ENCODE measurements at regions not wholly inside any gene's neighbourhood (a gene's known extent, or its start where the extent isn't known, plus 50 kb on each side); places are given as distances from the start of the nearest gene placed in this dataset.
A peak's percentile ranks its signal among the peaks of the same experiment; 100 is the strongest.

GRCh38 chr4:153084980-153085630, 119.1 kb upstream of the TRIM2 start:
- H3K4me1 Mint-ChIP-seq = peaks cover 14 to 45% (median 28%) of the 10 kb centered on the region in 4 donors
- H3K27me3 ChIP-seq (ENCODE audit: control insufficient read depth, insufficient read depth, low read length) = peaks cover 4% of the 10 kb centered on the region
- peak overlapping the region in 3 of 4 donors; percentile 17 to 57 (median 18) for H3K4me3 Mint-ChIP-seq
- DNase-seq (peak; percentile 57 to 78 (median 69)), ATAC-seq (ENCODE audit: low read depth in 2 of 2) (peak; percentile 46 to 54)
- H3K4me1 ChIP-seq (ENCODE audit: control insufficient read depth, insufficient read depth, low read length, poor library complexity, severe bottlenecking) = peaks cover 23% of the 10 kb centered on the region
- H3K36me3 ChIP-seq (ENCODE audit: control insufficient read depth, insufficient read depth, low read length) = no peaks in the 10 kb centered on the region
- peak overlapping the region; percentile 26 to 74 (median 72) for H3K27ac Mint-ChIP-seq
- no peaks in the 10 kb centered on the region for H3K36me3 Mint-ChIP-seq
- H3K9me3 ChIP-seq (ENCODE audit: control insufficient read depth in 2 of 2, low read length in 2 of 2) = no peaks in the 10 kb centered on the region
- H3K27me3 Mint-ChIP-seq = peaks cover 4% of the 10 kb centered on the region
- H3K9me3 Mint-ChIP-seq = no peaks in the 10 kb centered on the region
- peak overlapping the region; percentile 10 for H3K4me3 ChIP-seq (ENCODE audit: low read depth, low read length)
- no peak overlapping the region for H3K27ac ChIP-seq (ENCODE audit: insufficient read depth, low read length, poor library complexity, severe bottlenecking)

GRCh38 chr4:153087671-153088194, 116.5 kb upstream of the TRIM2 start:
- ATAC-seq (ENCODE audit: low read depth in 2 of 2) (no peak), DNase-seq (no peak)
- H3K4me1 ChIP-seq (ENCODE audit: control insufficient read depth, insufficient read depth, low read length, poor library complexity, severe bottlenecking) = peaks cover 15% of the 10 kb centered on the region
- H3K36me3 ChIP-seq (ENCODE audit: control insufficient read depth, insufficient read depth, low read length) = no peaks in the 10 kb centered on the region
- no peaks in the 10 kb centered on the region for H3K9me3 Mint-ChIP-seq
- no peak overlapping the region for H3K27ac Mint-ChIP-seq
- no peaks in the 10 kb centered on the region for H3K27me3 Mint-ChIP-seq
- H3K27me3 ChIP-seq (ENCODE audit: control insufficient read depth, insufficient read depth, low read length) = no peaks in the 10 kb centered on the region
- no peak overlapping the region for H3K27ac ChIP-seq (ENCODE audit: insufficient read depth, low read length, poor library complexity, severe bottlenecking)
- H3K4me3 Mint-ChIP-seq = no peak overlapping the region
- no peaks in the 10 kb centered on the region for H3K36me3 Mint-ChIP-seq
- no peaks in the 10 kb centered on the region for H3K9me3 ChIP-seq (ENCODE audit: control insufficient read depth in 2 of 2, low read length in 2 of 2)
- peaks cover 10 to 30% (median 19%) of the 10 kb centered on the region in 4 donors for H3K4me1 Mint-ChIP-seq
- H3K4me3 ChIP-seq (ENCODE audit: low read depth, low read length) = no peak overlapping the region

- H3K36me3 Mint-ChIP-seq = no peaks in the 10 kb centered on the region
- Histone ChIP-seq H3K4me1 (ENCODE audit: control insufficient read depth, insufficient read depth, low read length, poor library complexity, severe bottlenecking) (peaks cover 5% of the 10 kb centered on the region), H3K27me3 (ENCODE audit: control insufficient read depth, insufficient read depth, low read length) (no peaks in the 10 kb centered on the region), H3K27ac (ENCODE audit: insufficient read depth, low read length, poor library complexity, severe bottlenecking) (no peak overlapping the region), H3K9me3 (ENCODE audit: control insufficient read depth in 2 of 2, low read length in 2 of 2) (no peaks in the 10 kb centered on the region), H3K4me3 (ENCODE audit: low read depth, low read length) (no peak overlapping the region), H3K36me3 (ENCODE audit: control insufficient read depth, insufficient read depth, low read length) (no peaks in the 10 kb centered on the region)
- no peaks in the 10 kb centered on the region for H3K27me3 Mint-ChIP-seq
- no peak overlapping the region for H3K4me3 Mint-ChIP-seq
- H3K9me3 Mint-ChIP-seq = no peaks in the 10 kb centered on the region
- no peak for DNase-seq
- H3K4me1 Mint-ChIP-seq = peaks cover 6 to 19% (median 9%) of the 10 kb centered on the region in 4 donors
- peak overlapping the region in 1 of 3 donors; percentile 2 for H3K27ac Mint-ChIP-seq
- ATAC-seq (ENCODE audit: low read depth in 2 of 2) = no peak
Measured at GRCh38 chr4:153089742-153090141, 114.5 kb upstream of the TRIM2 start.

- Histone ChIP-seq H3K9me3 (ENCODE audit: control insufficient read depth in 2 of 2, low read length in 2 of 2) (no peaks in the 10 kb centered on the region), H3K27me3 (ENCODE audit: control insufficient read depth, insufficient read depth, low read length) (no peaks in the 10 kb centered on the region), H3K27ac (ENCODE audit: insufficient read depth, low read length, poor library complexity, severe bottlenecking) (no peak overlapping the region), H3K36me3 (ENCODE audit: control insufficient read depth, insufficient read depth, low read length) (no peaks in the 10 kb centered on the region), H3K4me1 (ENCODE audit: control insufficient read depth, insufficient read depth, low read length, poor library complexity, severe bottlenecking) (peaks cover 2% of the 10 kb centered on the region), H3K4me3 (ENCODE audit: low read depth, low read length) (no peak overlapping the region)
- Mint-ChIP-seq H3K36me3 (no peaks in the 10 kb centered on the region), H3K4me3 (no peak overlapping the region), H3K9me3 (no peaks in the 10 kb centered on the region), H3K4me1 (peaks cover 3 to 18% (median 6%) of the 10 kb centered on the region in 4 donors), H3K27ac (peak overlapping the region in 1 of 3 donors; percentile 2), H3K27me3 (no peaks in the 10 kb centered on the region)
- ATAC-seq (ENCODE audit: low read depth in 2 of 2) (no peak), DNase-seq (no peak)
Measured at GRCh38 chr4:153090181-153090580, 114.1 kb upstream of the TRIM2 start.

- Histone ChIP-seq H3K9me3 (ENCODE audit: control insufficient read depth in 2 of 2, low read length in 2 of 2) (no peaks in the 10 kb centered on the region), H3K4me1 (ENCODE audit: control insufficient read depth, insufficient read depth, low read length, poor library complexity, severe bottlenecking) (no peaks in the 10 kb centered on the region), H3K36me3 (ENCODE audit: control insufficient read depth, insufficient read depth, low read length) (no peaks in the 10 kb centered on the region), H3K27me3 (ENCODE audit: control insufficient read depth, insufficient read depth, low read length) (no peaks in the 10 kb centered on the region), H3K27ac (ENCODE audit: insufficient read depth, low read length, poor library complexity, severe bottlenecking) (no peak overlapping the region), H3K4me3 (ENCODE audit: low read depth, low read length) (no peak overlapping the region)
- Mint-ChIP-seq H3K4me1 (peaks cover 0 to 11% (median 1%) of the 10 kb centered on the region in 4 donors), H3K36me3 (no peaks in the 10 kb centered on the region), H3K4me3 (no peak overlapping the region), H3K27ac (peak overlapping the region; percentile 2 to 44 (median 8)), H3K27me3 (no peaks in the 10 kb centered on the region), H3K9me3 (no peaks in the 10 kb centered on the region)
- DNase-seq (no peak), ATAC-seq (ENCODE audit: low read depth in 2 of 2) (no peak)
Measured at GRCh38 chr4:153090670-153091385, 113.4 kb upstream of the TRIM2 start.

- no peaks in the 10 kb centered on the region for H3K27me3 Mint-ChIP-seq
- no peaks in the 10 kb centered on the region for H3K36me3 ChIP-seq (ENCODE audit: control insufficient read depth, insufficient read depth, low read length)
Measured at GRCh38 chr4:153093396-153093795, 110.8 kb upstream of the TRIM2 start.

GRCh38 chr4:153093802-153094201, 110.4 kb upstream of the TRIM2 start:
- DNase-seq (no peak), ATAC-seq (ENCODE audit: low read depth in 2 of 2) (no peak)
- Mint-ChIP-seq H3K36me3 (no peaks in the 10 kb centered on the region), H3K27ac (peak overlapping the region in 1 of 3 donors; percentile 2), H3K27me3 (no peaks in the 10 kb centered on the region), H3K9me3 (peaks cover 0 to 2% (median 0%) of the 10 kb centered on the region in 7 donors), H3K4me1 (peaks cover 0 to 11% (median under 1%) of the 10 kb centered on the region in 4 donors), H3K4me3 (no peak overlapping the region)
- H3K9me3 ChIP-seq (ENCODE audit: control insufficient read depth in 2 of 2, low read length in 2 of 2) = no peaks in the 10 kb centered on the region
- no peak overlapping the region for H3K4me3 ChIP-seq (ENCODE audit: low read depth, low read length)
- H3K27ac ChIP-seq (ENCODE audit: insufficient read depth, low read length, poor library complexity, severe bottlenecking) = no peak overlapping the region
- no peaks in the 10 kb centered on the region for H3K4me1 ChIP-seq (ENCODE audit: control insufficient read depth, insufficient read depth, low read length, poor library complexity, severe bottlenecking)
- no peaks in the 10 kb centered on the region for H3K36me3 ChIP-seq (ENCODE audit: control insufficient read depth, insufficient read depth, low read length)
- H3K27me3 ChIP-seq (ENCODE audit: control insufficient read depth, insufficient read depth, low read length) = no peaks in the 10 kb centered on the region

More at GRCh38 chr4:153093396-153093795, 110.8 kb upstream of the TRIM2 start:
- Mint-ChIP-seq H3K9me3 (peaks cover 0 to 2% (median 0%) of the 10 kb centered on the region in 7 donors), H3K36me3 (no peaks in the 10 kb centered on the region), H3K27ac (peak overlapping the region in 1 of 3 donors; percentile 49), H3K4me3 (no peak overlapping the region), H3K4me1 (peaks cover 0 to 11% (median under 1%) of the 10 kb centered on the region in 4 donors)
- Histone ChIP-seq H3K27ac (ENCODE audit: insufficient read depth, low read length, poor library complexity, severe bottlenecking) (no peak overlapping the region), H3K27me3 (ENCODE audit: control insufficient read depth, insufficient read depth, low read length) (no peaks in the 10 kb centered on the region), H3K4me1 (ENCODE audit: control insufficient read depth, insufficient read depth, low read length, poor library complexity, severe bottlenecking) (no peaks in the 10 kb centered on the region), H3K4me3 (ENCODE audit: low read depth, low read length) (no peak overlapping the region), H3K9me3 (ENCODE audit: control insufficient read depth in 2 of 2, low read length in 2 of 2) (no peaks in the 10 kb centered on the region)
- DNase-seq (no peak), ATAC-seq (ENCODE audit: low read depth in 2 of 2) (no peak)
